Keratinocyte (primary cell): ENCODE measurements at regions not wholly inside any gene's neighbourhood (a gene's known extent, or its start where the extent isn't known, plus 50 kb on each side); places are given as distances from the start of the nearest gene placed in this dataset.

Experiments used
- DNase-seq: peaks from one replicate; pipeline ENCODE4 v3.0.0-alpha.2; 2011; ENCODE audit warnings: low read depth, missing footprints, low spot score
- FAIRE-seq: peaks from 2 replicates; lab custom pipeline; 2011; peaks lifted over from hg19 to GRCh38; lab: Jason Lieb, UNC
- H2AFZ ChIP-seq: 2 replicates; pipeline ENCODE4 v1.6.0; 2012; ENCODE audit warnings: low read length, control low read depth, inconsistent platforms; ENCODE audit not compliant: control insufficient read depth
- H3K27ac ChIP-seq: 2 replicates; pipeline ENCODE4 v1.5.1; 2011; ENCODE audit warnings: low read length; ENCODE audit not compliant: control insufficient read depth, insufficient read depth
- H3K27me3 ChIP-seq: 3 replicates; pipeline ENCODE4 v1.6.0; 2011; ENCODE audit warnings: low read length; ENCODE audit not compliant: control insufficient read depth, insufficient read depth; ENCODE audit errors: extremely low read depth
- H3K36me3 ChIP-seq, 2 experiments: 2 replicates in 1 of 2; 3 replicates in 1 of 2; pipeline ENCODE4 v1.5.1; 2011; ENCODE audit warnings: low read length in 2 of 2, mild to moderate bottlenecking in 1 of 2; ENCODE audit not compliant: control insufficient read depth in 2 of 2, insufficient read depth in 2 of 2; ENCODE audit errors: extremely low read depth in 1 of 2
- H3K4me1 ChIP-seq: 3 replicates; pipeline ENCODE4 v1.5.1; 2011; ENCODE audit warnings: low read length; ENCODE audit not compliant: control insufficient read depth, insufficient read depth; ENCODE audit errors: extremely low read depth
- H3K4me2 ChIP-seq: 3 replicates; pipeline ENCODE4 v1.6.0; 2011; ENCODE audit warnings: low read depth, low read length; ENCODE audit not compliant: control insufficient read depth, insufficient read depth; ENCODE audit errors: extremely low read depth
- H3K4me3 ChIP-seq, 3 experiments: fragments of 200-600 bp in 1 of 3; sonication (generic) in 1 of 3; 2 replicates in 2 of 3; 3 replicates in 1 of 3; pipeline ENCODE4 v1.5.1; 2011 to 2016; ENCODE audit warnings: low read length in 3 of 3, mild to moderate bottlenecking in 3 of 3, control low read depth in 2 of 3, inconsistent platforms in 1 of 3, low read depth in 1 of 3, mixed read lengths in 1 of 3, mixed run types in 1 of 3, moderate library complexity in 1 of 3; ENCODE audit not compliant: control insufficient read depth in 2 of 3, insufficient read depth in 2 of 3; ENCODE audit errors: extremely low read depth in 1 of 3
- H3K79me2 ChIP-seq: 2 replicates; pipeline ENCODE4 v1.6.0; 2012; ENCODE audit warnings: low read length; ENCODE audit not compliant: control insufficient read depth, insufficient read depth
- H3K9ac ChIP-seq: 3 replicates; pipeline ENCODE4 v1.6.0; 2011; ENCODE audit warnings: low read length; ENCODE audit not compliant: control insufficient read depth, insufficient read depth; ENCODE audit errors: extremely low read depth
- H3K9me1 ChIP-seq: 3 replicates; pipeline ENCODE4 v1.6.0; 2011; ENCODE audit warnings: low read length; ENCODE audit not compliant: control insufficient read depth, insufficient read depth; ENCODE audit errors: extremely low read depth
- H3K9me3 ChIP-seq: 2 replicates; pipeline ENCODE4 v1.5.1; 2012; ENCODE audit warnings: low read depth, low read length; ENCODE audit not compliant: control insufficient read depth
- H4K20me1 ChIP-seq: 3 replicates; pipeline ENCODE4 v1.6.0; 2011; ENCODE audit warnings: low read length; ENCODE audit not compliant: control insufficient read depth, insufficient read depth; ENCODE audit errors: extremely low read depth
- CTCF ChIP-seq, 3 experiments: IDR thresholded peaks in 1 of 3; conservative IDR thresholded peaks in 1 of 3; optimal IDR thresholded peaks in 1 of 3; 2 replicates in 2 of 3; 3 replicates in 1 of 3; pipeline versions ENCODE3 to v1.5.1; 2011; ENCODE audit warnings: low read length in 3 of 3, mild to moderate bottlenecking in 3 of 3, moderate library complexity in 2 of 3, control low read depth in 1 of 3, inconsistent platforms in 1 of 3; ENCODE audit not compliant: insufficient read depth in 2 of 3; ENCODE audit errors: extremely low read depth in 1 of 3
- EZH2 ChIP-seq: IDR thresholded peaks from one replicate; pipeline ENCODE4 v1.6.1; 2012; ENCODE audit warnings: inconsistent platforms, mild to moderate bottlenecking, low read length, moderate library complexity
- dilution Hi-C: fragments of 300-500 bp; cut with MboI; formaldehyde crosslinking; loops from one replicate; pipeline ENCODE4 v1.7.0; 2020; ENCODE audit warnings: low sequenced_read_pairs; ENCODE audit not compliant: extremely low pct_ligation_motif_present

- H3K9ac ChIP-seq: no peak overlapping the region
- H4K20me1 ChIP-seq: no peaks in the 10 kb centered on the region
- no peaks in the 10 kb centered on the region for H3K36me3 ChIP-seq
- H3K4me2 ChIP-seq: no peak overlapping the region
- H3K9me3 ChIP-seq: no peaks in the 10 kb centered on the region
- FAIRE-seq (no peak), DNase-seq (no peak)
- H2AFZ ChIP-seq: no peak overlapping the region
- H3K79me2 ChIP-seq: no peaks in the 10 kb centered on the region
- dilution Hi-C loops: no loop called here
- no peak for TF ChIP-seq CTCF (optimal IDR thresholded peaks at IDR 0.05 in 1 of 3, IDR thresholded peaks at IDR 0.05 in 1 of 3, conservative IDR thresholded peaks at IDR 0.05 in 1 of 3; ENCODE audit: extremely low read depth in 1 of 3, insufficient read depth in 2 of 3, low read length in 3 of 3)
- TF ChIP-seq EZH2: no peak
- no peaks in the 10 kb centered on the region for H3K27me3 ChIP-seq
- H3K4me3 ChIP-seq: no peak overlapping the region
- H3K9me1 ChIP-seq: no peaks in the 10 kb centered on the region
- H3K27ac ChIP-seq: no peak overlapping the region
- no peaks in the 10 kb centered on the region for H3K4me1 ChIP-seq
Observed at GRCh38 chr13:85099245-85099644, 700.0 kb downstream of the SLITRK6 start.

GRCh38 chr13:85095418-85096272 lies 703.6 kb downstream of the SLITRK6 start:
- no peaks in the 10 kb centered on the region for H3K9me1 ChIP-seq
- no peaks in the 10 kb centered on the region for H3K36me3 ChIP-seq
- no peak overlapping the region for H3K4me3 ChIP-seq
- H3K4me2 ChIP-seq: no peak overlapping the region
- H3K4me1 ChIP-seq: peaks cover 19% of the 10 kb centered on the region
- dilution Hi-C loops: no loop called here
- DNase-seq: no peak
- no peaks in the 10 kb centered on the region for H4K20me1 ChIP-seq
- no peak overlapping the region for H2AFZ ChIP-seq
- H3K79me2 ChIP-seq: no peaks in the 10 kb centered on the region
- no peak for TF ChIP-seq CTCF (optimal IDR thresholded peaks at IDR 0.05 in 1 of 3, IDR thresholded peaks at IDR 0.05 in 1 of 3, conservative IDR thresholded peaks at IDR 0.05 in 1 of 3; ENCODE audit: extremely low read depth in 1 of 3, insufficient read depth in 2 of 3, low read length in 3 of 3)
- no peak for TF ChIP-seq EZH2
- H3K9me3 ChIP-seq: no peaks in the 10 kb centered on the region
- no peak overlapping the region for H3K9ac ChIP-seq
- H3K27ac ChIP-seq: no peak overlapping the region
- no peaks in the 10 kb centered on the region for H3K27me3 ChIP-seq
- no peak for FAIRE-seq
